IMR-90 (cell line): ENCODE measurements at regions not wholly inside any gene's neighbourhood (a gene's known extent, or its start where the extent isn't known, plus 50 kb on each side); places are given as distances from the start of the nearest gene placed in this dataset.

Experiments
- ATAC-seq: fragments of 200-7000 bp; cut with Tn5 transposase; 2 replicates; pipeline ENCODE4 v1.9.1; 2020; ENCODE audit warnings: low read depth, mild to moderate bottlenecking, moderate library complexity
- BruUV-seq: library from RNA; stranded (reverse); fragments of 400-500 nt; replicated peaks from 2 replicates; lab custom pipeline; 2021; lab: Mats Ljungman, UMichigan
- CTCF ChIA-PET: fragments of 300-600 bp; formaldehyde crosslinking; extraction: SDS; loops from one replicate; lab custom pipeline; 2021; ENCODE audit warnings: antibody characterized with exemption; lab: Yijun Ruan, JAX
- POLR2A ChIA-PET: fragments of 300-600 bp; sonication (Branson Sonifier 250); formaldehyde crosslinking; loops from one replicate; lab custom pipeline; 2022; ENCODE audit warnings: antibody characterized with exemption; ENCODE audit not compliant: unreplicated experiment; lab: Charles Lee
- DNase-seq: peaks from one replicate; pipeline ENCODE4 v3.0.0; 2013
- H2AFZ ChIP-seq: replicated peaks from 2 replicates; pipeline ENCODE3; 2013; ENCODE audit warnings: low read length, mild to moderate bottlenecking; ENCODE audit not compliant: poor library complexity
- H2AK5ac ChIP-seq: 2 replicates; pipeline ENCODE4 v1.6.1; 2013; ENCODE audit warnings: low read depth, low read length, inconsistent platforms
- H2AK9ac ChIP-seq: replicated peaks from 2 replicates; pipeline ENCODE3; 2013; ENCODE audit warnings: mild to moderate bottlenecking, low read depth, low read length, moderate library complexity; ENCODE audit not compliant: poor library complexity
- H2BK120ac ChIP-seq: 2 replicates; pipeline ENCODE4 v1.6.1; 2013; ENCODE audit warnings: low read depth, low read length, inconsistent platforms
- H2BK15ac ChIP-seq: 3 replicates; pipeline ENCODE4 v1.6.1; 2013; ENCODE audit warnings: low read depth, low read length, inconsistent platforms
- H2BK20ac ChIP-seq: 2 replicates; pipeline ENCODE4 v1.6.1; 2013; ENCODE audit warnings: low read depth, mild to moderate bottlenecking, inconsistent platforms, low read length, moderate library complexity
- H2BK5ac ChIP-seq: 2 replicates; pipeline ENCODE4 v1.6.1; 2013; ENCODE audit warnings: mild to moderate bottlenecking, low read depth, low read length, inconsistent platforms; ENCODE audit not compliant: poor library complexity, severe bottlenecking
- H3K14ac ChIP-seq: replicated peaks from 2 replicates; pipeline ENCODE4 v1.6.1; 2013; ENCODE audit warnings: low read depth, low read length, inconsistent platforms
- H3K18ac ChIP-seq: 2 replicates; pipeline ENCODE4 v1.6.1; 2013; ENCODE audit warnings: low read depth, low read length, control low read depth
- H3K23ac ChIP-seq: 2 replicates; pipeline ENCODE4 v1.6.1; 2013; ENCODE audit warnings: low read depth, low read length, inconsistent platforms
- H3K27ac ChIP-seq: 2 replicates; pipeline ENCODE4 v1.5.1; 2013; ENCODE audit warnings: mild to moderate bottlenecking, control low read depth, low read length; ENCODE audit not compliant: insufficient read depth
- H3K27me3 ChIP-seq: 2 replicates; pipeline ENCODE4 v1.6.1; 2013; ENCODE audit warnings: low read length; ENCODE audit not compliant: control insufficient read depth, insufficient read depth
- H3K36me3 ChIP-seq: 2 replicates; pipeline ENCODE4 v1.6.1; 2013; ENCODE audit warnings: low read length, mixed read lengths; ENCODE audit not compliant: control insufficient read depth, insufficient read depth
- H3K4ac ChIP-seq: 2 replicates; pipeline ENCODE4 v1.6.1; 2013; ENCODE audit warnings: low read depth, low read length, inconsistent platforms
- H3K4me1 ChIP-seq: 2 replicates; pipeline ENCODE4 v1.6.1; 2013; ENCODE audit warnings: low read length, mixed read lengths; ENCODE audit not compliant: control insufficient read depth, insufficient read depth
- H3K4me2 ChIP-seq: 2 replicates; pipeline ENCODE4 v1.6.1; 2013; ENCODE audit warnings: low read depth, mild to moderate bottlenecking, control low read depth, low read length, moderate library complexity
- H3K4me3 ChIP-seq: 2 replicates; pipeline ENCODE4 v1.5.1; 2013; ENCODE audit warnings: low read depth, mild to moderate bottlenecking, control low read depth, low read length, moderate library complexity; ENCODE audit not compliant: insufficient read depth
- H3K56ac ChIP-seq: 2 replicates; pipeline ENCODE4 v1.6.1; 2013; ENCODE audit warnings: low read length, inconsistent platforms; ENCODE audit not compliant: insufficient read depth; ENCODE audit errors: extremely low read depth
- H3K79me1 ChIP-seq, 2 experiments: 2 replicates each; pipeline ENCODE4 v1.6.1; 2013; ENCODE audit warnings: low read length in 2 of 2, inconsistent platforms in 1 of 2, low read depth in 1 of 2
- H3K9ac ChIP-seq: 2 replicates; pipeline ENCODE4 v1.6.1; 2013; ENCODE audit warnings: low read depth, low read length, control low read depth
- H3K9me1 ChIP-seq: 2 replicates; pipeline ENCODE4 v1.6.1; 2013; ENCODE audit warnings: low read length, inconsistent platforms; ENCODE audit not compliant: insufficient read depth
- H3K9me3 ChIP-seq: 2 replicates; pipeline ENCODE4 v1.6.1; 2013; ENCODE audit warnings: low read length; ENCODE audit not compliant: control insufficient read depth, insufficient read depth
- H4K20me1 ChIP-seq: 2 replicates; pipeline ENCODE4 v1.6.1; 2013; ENCODE audit warnings: low read length, inconsistent platforms; ENCODE audit not compliant: insufficient read depth
- H4K5ac ChIP-seq: 2 replicates; pipeline ENCODE4 v1.6.1; 2013; ENCODE audit warnings: mild to moderate bottlenecking, low read depth, low read length, control low read depth
- H4K8ac ChIP-seq, 2 experiments: 2 replicates each; pipeline ENCODE4 v1.6.1; 2013; ENCODE audit warnings: low read depth in 2 of 2, low read length in 2 of 2, control low read depth in 1 of 2, inconsistent platforms in 1 of 2
- H4K91ac ChIP-seq: 2 replicates; pipeline ENCODE4 v1.6.1; 2013; ENCODE audit warnings: low read depth, low read length, inconsistent platforms; ENCODE audit not compliant: insufficient read depth
- BHLHE40 ChIP-seq: fragments of 150-350 bp; IDR thresholded peaks from 2 replicates; pipeline ENCODE4 v1.6.1; 2016; ENCODE audit warnings: mild to moderate bottlenecking, low read depth, low read length
- CEBPB ChIP-seq: IDR thresholded peaks from 2 replicates; pipeline ENCODE4 v1.6.1; 2012; ENCODE audit warnings: low read depth, low read length, improper control_type of control experiment
- CTCF ChIP-seq: conservative IDR thresholded peaks from 2 replicates; pipeline ENCODE4 v1.5.1; 2012; ENCODE audit warnings: mild to moderate bottlenecking, low read depth, low read length, improper control_type of control experiment
- ELK1 ChIP-seq: fragments of 150-350 bp; IDR thresholded peaks from 2 replicates; pipeline ENCODE4 v1.6.1; 2016; ENCODE audit warnings: low read depth, mild to moderate bottlenecking, low read length, moderate library complexity, borderline replicate concordance
- FOS ChIP-seq: fragments of 150-350 bp; IDR thresholded peaks from 2 replicates; pipeline ENCODE4 v1.6.1; 2016; ENCODE audit warnings: low read depth, low read length
- MAFK ChIP-seq: IDR thresholded peaks from 2 replicates; pipeline ENCODE4 v1.6.1; 2012; ENCODE audit warnings: low read depth, low read length, improper control_type of control experiment
- NFE2L2 ChIP-seq: fragments of 150-350 bp; IDR thresholded peaks from 2 replicates; pipeline ENCODE4 v1.6.1; 2016; ENCODE audit warnings: low read depth, mild to moderate bottlenecking, low read length
- POLR2A ChIP-seq: IDR thresholded peaks from 2 replicates; pipeline ENCODE4 v1.6.1; 2012; ENCODE audit warnings: mild to moderate bottlenecking, low read depth, low read length
- RAD21 ChIP-seq: IDR thresholded peaks from 2 replicates; pipeline ENCODE4 v1.6.1; 2012; ENCODE audit warnings: low read length, improper control_type of control experiment
- RFX5 ChIP-seq: IDR thresholded peaks from 2 replicates; pipeline ENCODE4 v1.8.0; 2012; ENCODE audit warnings: low read depth, mild to moderate bottlenecking, low read length, moderate library complexity
- SMC3 ChIP-seq: fragments of 150-350 bp; IDR thresholded peaks from 2 replicates; pipeline ENCODE4 v1.6.1; 2016; ENCODE audit warnings: low read depth, mild to moderate bottlenecking, antibody characterized with exemption, low read length, moderate library complexity
- USF2 ChIP-seq: fragments of 150-350 bp; IDR thresholded peaks from 2 replicates; pipeline ENCODE4 v1.6.1; 2017; ENCODE audit warnings: mild to moderate bottlenecking, antibody characterized with exemption, low read length, low read depth
- WGBS, 2 experiments: methylation state at CpG; one replicate each; pipeline versions ENCODE4 v1.1.5 to v1.1.7; 2013; ENCODE audit warnings: missing lambda C conversion rate in 2 of 2; ENCODE audit not compliant: insufficient read length in 1 of 2; ENCODE audit errors: extremely low coverage in 2 of 2; 5-methylcytosine and 5-hydroxymethylcytosine counted together
- dilution Hi-C: fragments of 300-500 bp; cut with HindIII; formaldehyde crosslinking; loops from one replicate; pipeline ENCODE4 v1.14.3; 2018; ENCODE audit warnings: low sequenced_read_pairs; ENCODE audit not compliant: unreplicated experiment
- in situ Hi-C: fragments of 300-500 bp; cut with MboI; formaldehyde crosslinking; loops from 3 replicates; pipeline ENCODE4 v1.14.3; 2019; ENCODE audit warnings: low sequenced_read_pairs, inconsistent platforms, mixed read lengths
- intact Hi-C: fragments of 100-400 bp; cut with micrococcal nuclease; formaldehyde crosslinking; loops from 2 replicates; pipeline ENCODE4 v1.10.0; 2022

GRCh38 chr3:82058809-82059208 is 297.4 kb upstream of the GBE1 start:
- H2BK5ac ChIP-seq = no peak overlapping the region
- POLR2A ChIA-PET = no interaction called here
- no peak overlapping the region for H3K14ac ChIP-seq
- no peak overlapping the region for H2AK5ac ChIP-seq
- H3K9ac ChIP-seq = no peak overlapping the region
- no peak overlapping the region for H2BK120ac ChIP-seq
- H3K9me3 ChIP-seq = no peaks in the 10 kb centered on the region
- no TSS peak for BruUV-seq
- no peaks in the 10 kb centered on the region for H4K20me1 ChIP-seq
- H3K4me1 ChIP-seq = no peaks in the 10 kb centered on the region
- H2BK20ac ChIP-seq = no peak overlapping the region
- no peak overlapping the region for H2BK15ac ChIP-seq
- ATAC-seq (no peak), DNase-seq (no peak)
- H2AFZ ChIP-seq = no peak overlapping the region
- in situ Hi-C loops (no loop called here), intact Hi-C loops (no loop called here), dilution Hi-C loops (no loop called here)
- no peaks in the 10 kb centered on the region for H3K9me1 ChIP-seq
- H3K4ac ChIP-seq = no peak overlapping the region
- no peak overlapping the region for H3K18ac ChIP-seq
- no peak overlapping the region for H2AK9ac ChIP-seq
- no CpG with 5 or more reads among the region's 8 CpGs for WGBS, 2 experiments
- no peak overlapping the region for H4K5ac ChIP-seq
- CTCF ChIA-PET = no interaction called here
- no peak overlapping the region for H3K4me2 ChIP-seq
- H4K8ac ChIP-seq = no peak overlapping the region
- H3K4me3 ChIP-seq = no peak overlapping the region
- H4K91ac ChIP-seq = no peak overlapping the region
- no peak overlapping the region for H3K27ac ChIP-seq
- H3K36me3 ChIP-seq = no peaks in the 10 kb centered on the region
- no peaks in the 10 kb centered on the region for H3K27me3 ChIP-seq
- no peaks in the 10 kb centered on the region for H3K79me1 ChIP-seq
- TF ChIP-seq FOS = no peak
- TF ChIP-seq POLR2A = no peak
- no peak for TF ChIP-seq NFE2L2
- TF ChIP-seq SMC3 = no peak
- no peak for TF ChIP-seq RAD21
- no peak for TF ChIP-seq CTCF
- no peak for TF ChIP-seq USF2
- no peak for TF ChIP-seq BHLHE40
- TF ChIP-seq ELK1 = no peak
- TF ChIP-seq RFX5 = no peak
- no peak for TF ChIP-seq CEBPB
- TF ChIP-seq MAFK = no peak
- H3K56ac ChIP-seq = no peak overlapping the region
- H3K23ac ChIP-seq = no peak overlapping the region
